Bronchial epithelial cell (primary cell): ENCODE measurements at regions not wholly inside any gene's neighbourhood (a gene's known extent, or its start where the extent isn't known, plus 50 kb on each side); places are given as distances from the start of the nearest gene placed in this dataset.

ENCODE experiments used
- DNase-seq: peaks from one replicate; pipeline ENCODE4 v3.0.0-alpha.2; 2010; ENCODE audit warnings: low read depth
- FAIRE-seq: peaks from 2 replicates; lab custom pipeline; 2011; peaks lifted over from hg19 to GRCh38; lab: Jason Lieb, UNC
- H3K27me3 ChIP-seq: 2 replicates; pipeline ENCODE4 v1.5.1; 2011; ENCODE audit warnings: low read length; ENCODE audit not compliant: control insufficient read depth, insufficient read depth
- H3K36me3 ChIP-seq: 2 replicates; pipeline ENCODE4 v1.5.1; 2011; ENCODE audit warnings: low read length; ENCODE audit not compliant: control insufficient read depth, insufficient read depth
- H3K4me3 ChIP-seq: 2 replicates; pipeline ENCODE4 v1.5.1; 2011; ENCODE audit warnings: mild to moderate bottlenecking, low read depth, low read length, control low read depth
- CTCF ChIP-seq: IDR thresholded peaks from 2 replicates; pipeline ENCODE4 v1.5.1; 2011; ENCODE audit warnings: mild to moderate bottlenecking, moderate library complexity, low read length, control low read depth, inconsistent platforms; ENCODE audit not compliant: insufficient read depth, severe bottlenecking

- peak overlapping the region; percentile 56 for H3K4me3 ChIP-seq
- no peaks in the 10 kb centered on the region for H3K36me3 ChIP-seq
- H3K27me3 ChIP-seq = no peaks in the 10 kb centered on the region
- no peak for TF ChIP-seq CTCF
- FAIRE-seq = peak; percentile 93
- DNase-seq = peak; percentile 98
These were observed 56.6 kb upstream of the RREB1 start for GRCh38 chr6:7050872-7051779.

DNA sequence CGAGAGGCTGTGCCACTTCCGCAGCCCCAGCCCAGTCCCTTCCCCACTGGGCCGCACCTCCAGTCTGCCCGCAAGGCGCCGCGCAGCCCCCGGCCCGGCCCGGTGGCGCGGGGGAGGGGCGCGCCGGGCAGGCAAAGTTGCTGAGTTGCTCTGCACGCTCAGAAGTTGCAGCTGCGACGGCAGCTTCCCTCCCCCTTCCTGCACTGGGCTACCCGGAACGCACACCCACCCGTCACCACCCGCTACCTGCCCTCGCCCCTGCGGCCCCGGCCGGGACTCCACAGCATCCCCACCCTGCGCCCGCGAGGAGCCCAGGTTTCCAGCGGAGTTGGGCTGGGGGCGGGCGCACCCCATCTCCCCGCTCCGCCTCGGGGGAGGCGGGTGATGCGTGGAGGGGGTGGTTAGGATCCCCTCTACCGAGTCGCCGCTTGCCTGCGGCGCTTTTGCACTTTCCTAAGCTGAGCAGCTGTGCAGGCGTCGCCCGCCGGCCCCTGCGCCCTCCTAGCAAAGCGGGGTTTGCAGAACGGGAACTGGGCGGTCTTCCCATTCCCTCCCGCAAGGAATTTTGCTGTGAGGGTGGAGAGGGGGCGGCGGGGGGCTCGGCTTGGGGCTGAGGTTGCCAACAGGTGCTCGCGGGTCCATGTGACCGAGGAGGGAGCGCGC, 55.9 kb upstream of the RREB1 start:
- FAIRE-seq (no peak), DNase-seq (peak; percentile 26)
- no peak for TF ChIP-seq CTCF
- Histone ChIP-seq H3K36me3 (no peaks in the 10 kb centered on the region), H3K27me3 (no peaks in the 10 kb centered on the region), H3K4me3 (peak overlapping the region; percentile 56)

DNA sequence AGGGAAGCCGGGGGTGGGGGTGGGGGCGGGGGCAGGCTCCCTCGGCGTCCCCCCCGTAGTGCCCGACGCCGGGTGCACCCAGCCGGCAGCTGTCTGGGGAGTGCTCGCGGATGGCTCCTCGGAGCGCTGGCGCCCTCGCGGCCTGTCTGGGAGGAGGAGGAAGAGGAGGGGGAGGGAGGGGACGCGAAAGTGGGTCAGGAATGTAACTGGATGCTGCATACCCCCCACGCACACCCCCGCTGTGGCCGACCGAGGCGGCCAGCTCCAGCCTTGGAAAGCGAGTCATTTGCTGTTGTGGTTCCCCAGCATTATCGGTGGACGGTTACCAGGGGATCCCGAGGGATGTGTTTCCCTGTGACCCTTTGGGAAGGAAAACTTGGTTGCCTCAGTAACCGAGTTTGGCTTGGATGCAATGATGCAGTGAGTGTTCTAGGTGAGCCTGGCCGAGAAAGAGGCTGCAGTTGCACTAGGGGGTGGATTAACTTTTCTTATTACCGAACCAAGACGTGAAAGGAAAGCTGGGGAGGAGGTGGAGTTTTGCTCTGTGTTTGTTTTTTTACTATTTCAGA, 55.2 kb upstream of the RREB1 start:
- FAIRE-seq = no peak

DNA sequence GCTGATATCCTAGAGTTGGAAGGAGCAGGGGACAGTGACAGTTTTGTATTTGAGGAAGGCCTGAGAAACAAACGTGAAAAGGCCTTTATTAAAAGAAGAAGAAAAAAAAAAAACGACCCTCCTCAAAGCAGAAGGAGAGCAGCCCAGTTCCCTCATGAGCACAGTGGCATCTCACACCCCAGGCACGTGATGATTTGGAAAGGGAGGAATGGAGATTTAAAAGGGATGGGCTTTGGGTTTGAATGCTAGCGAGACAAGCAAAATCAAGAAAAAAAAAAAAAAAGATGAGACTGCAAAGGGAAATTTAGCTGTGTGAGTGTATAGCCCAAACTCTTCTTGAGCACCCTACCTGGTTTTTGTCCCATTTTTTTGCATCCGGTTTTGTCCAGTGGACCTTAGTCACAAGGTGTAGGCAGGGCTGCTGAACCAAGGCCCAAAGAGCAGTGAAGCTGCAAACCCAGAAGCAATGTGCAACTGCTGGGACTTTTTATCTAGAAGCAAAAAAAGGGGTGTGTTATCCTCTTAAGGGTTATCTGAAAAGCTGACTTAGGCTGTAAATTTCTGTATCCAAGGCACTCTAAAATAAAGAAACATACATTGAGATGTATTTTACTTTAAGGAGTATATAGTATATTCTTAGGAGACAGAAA, 54.5 kb upstream of the RREB1 start:
- no peak overlapping the region for H3K4me3 ChIP-seq
- no peaks in the 10 kb centered on the region for H3K36me3 ChIP-seq
- TF ChIP-seq CTCF = no peak
- no peaks in the 10 kb centered on the region for H3K27me3 ChIP-seq
- DNase-seq (no peak), FAIRE-seq (no peak)

More for the DNA sequence above, 55.2 kb upstream of the RREB1 start:
- H3K4me3 ChIP-seq = peak overlapping the region; percentile 56
- H3K36me3 ChIP-seq = no peaks in the 10 kb centered on the region
- peak; percentile 38 for DNase-seq
- no peaks in the 10 kb centered on the region for H3K27me3 ChIP-seq
- no peak for TF ChIP-seq CTCF
